Cardiac muscle cell (in vitro differentiated cells and primary cell): ENCODE measurements at regions not wholly inside any gene's neighbourhood (a gene's known extent, or its start where the extent isn't known, plus 50 kb on each side); places are given as distances from the start of the nearest gene placed in this dataset.

Experiments used
- DNase-seq, 2 donors: peaks; one replicate each; pipeline versions ENCODE4 v3.0.0 to v3.0.0-alpha.2; 2010 to 2017; ENCODE audit warnings: low read depth in 1 of 2, low spot score in 1 of 2
- H3K27ac ChIP-seq: fragments of 200-600 bp; sonication (generic); 2 replicates; pipeline ENCODE4 v1.5.1; 2016
- H3K27me3 ChIP-seq: fragments of 200-600 bp; sonication (generic); 2 replicates; pipeline ENCODE4 v1.6.0; 2016; ENCODE audit warnings: control low read depth
- H3K36me3 ChIP-seq: fragments of 200-600 bp; sonication (generic); 2 replicates; pipeline ENCODE4 v1.5.1; 2016; ENCODE audit warnings: control low read depth
- H3K4me1 ChIP-seq: fragments of 200-600 bp; sonication (generic); 2 replicates; pipeline ENCODE4 v1.8.1; 2017; ENCODE audit warnings: low read depth, mild to moderate bottlenecking, mixed run types
- H3K4me3 ChIP-seq: fragments of 200-600 bp; sonication (generic); 2 replicates; pipeline ENCODE4 v1.5.1; 2016; ENCODE audit warnings: mild to moderate bottlenecking
- H3K9me3 ChIP-seq: fragments of 200-600 bp; sonication (generic); 2 replicates; pipeline ENCODE4 v1.5.1; 2017; ENCODE audit warnings: low read depth, mild to moderate bottlenecking, control low read depth
- TF ChIP-seq, protein P1 (sequence below): IDR thresholded peaks from 2 replicates; pipeline ENCODE4 v1.5.1; 2012; ENCODE audit warnings: low read depth, mild to moderate bottlenecking, low read length

DNA sequence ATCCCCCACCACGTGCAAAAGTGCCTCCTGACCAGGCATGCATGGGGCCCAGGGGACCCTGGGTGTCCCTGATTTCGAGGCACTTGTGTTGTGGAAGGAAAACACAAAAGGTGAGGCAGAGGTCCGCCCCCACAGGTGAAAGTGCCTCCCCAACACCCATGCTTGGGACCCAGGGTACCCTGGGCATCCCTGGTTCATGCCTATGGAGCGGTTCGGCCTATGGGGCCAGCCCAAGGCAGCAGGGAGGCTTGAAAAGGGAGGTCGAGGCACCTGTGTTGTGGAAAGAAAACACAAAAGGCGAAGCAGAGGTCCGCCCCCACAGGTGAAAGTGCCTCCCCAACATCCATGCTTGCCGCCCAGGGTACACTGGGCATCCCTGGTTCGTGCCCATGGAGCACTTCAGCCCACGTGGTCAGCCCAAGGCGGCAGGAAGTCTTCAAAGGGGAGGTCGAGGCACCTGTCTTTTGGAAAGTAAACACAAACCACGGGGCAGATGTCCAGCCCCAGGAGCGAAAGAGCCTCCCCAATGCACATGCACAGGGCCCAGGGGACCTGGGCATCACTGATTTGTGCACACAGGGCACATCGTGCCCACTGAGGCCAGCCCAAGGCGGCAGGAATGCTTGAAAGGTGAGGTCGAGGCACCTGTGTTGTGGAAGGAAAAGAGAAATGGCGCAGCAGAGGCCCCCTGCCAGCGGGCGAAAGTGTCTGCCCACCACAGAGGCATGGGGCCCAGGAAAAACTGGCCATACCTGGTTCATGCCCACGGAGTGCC lies 375.5 kb downstream of the ALG10 start:
- Histone ChIP-seq H3K9me3 (no peaks in the 10 kb centered on the region), H3K36me3 (no peaks in the 10 kb centered on the region), H3K4me1 (no peaks in the 10 kb centered on the region), H3K27ac (no peak overlapping the region), H3K27me3 (no peaks in the 10 kb centered on the region), H3K4me3 (no peak overlapping the region)
- TF ChIP-seq, protein P1, sequence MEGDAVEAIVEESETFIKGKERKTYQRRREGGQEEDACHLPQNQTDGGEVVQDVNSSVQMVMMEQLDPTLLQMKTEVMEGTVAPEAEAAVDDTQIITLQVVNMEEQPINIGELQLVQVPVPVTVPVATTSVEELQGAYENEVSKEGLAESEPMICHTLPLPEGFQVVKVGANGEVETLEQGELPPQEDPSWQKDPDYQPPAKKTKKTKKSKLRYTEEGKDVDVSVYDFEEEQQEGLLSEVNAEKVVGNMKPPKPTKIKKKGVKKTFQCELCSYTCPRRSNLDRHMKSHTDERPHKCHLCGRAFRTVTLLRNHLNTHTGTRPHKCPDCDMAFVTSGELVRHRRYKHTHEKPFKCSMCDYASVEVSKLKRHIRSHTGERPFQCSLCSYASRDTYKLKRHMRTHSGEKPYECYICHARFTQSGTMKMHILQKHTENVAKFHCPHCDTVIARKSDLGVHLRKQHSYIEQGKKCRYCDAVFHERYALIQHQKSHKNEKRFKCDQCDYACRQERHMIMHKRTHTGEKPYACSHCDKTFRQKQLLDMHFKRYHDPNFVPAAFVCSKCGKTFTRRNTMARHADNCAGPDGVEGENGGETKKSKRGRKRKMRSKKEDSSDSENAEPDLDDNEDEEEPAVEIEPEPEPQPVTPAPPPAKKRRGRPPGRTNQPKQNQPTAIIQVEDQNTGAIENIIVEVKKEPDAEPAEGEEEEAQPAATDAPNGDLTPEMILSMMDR = no peak
- no peak for DNase-seq

DNA sequence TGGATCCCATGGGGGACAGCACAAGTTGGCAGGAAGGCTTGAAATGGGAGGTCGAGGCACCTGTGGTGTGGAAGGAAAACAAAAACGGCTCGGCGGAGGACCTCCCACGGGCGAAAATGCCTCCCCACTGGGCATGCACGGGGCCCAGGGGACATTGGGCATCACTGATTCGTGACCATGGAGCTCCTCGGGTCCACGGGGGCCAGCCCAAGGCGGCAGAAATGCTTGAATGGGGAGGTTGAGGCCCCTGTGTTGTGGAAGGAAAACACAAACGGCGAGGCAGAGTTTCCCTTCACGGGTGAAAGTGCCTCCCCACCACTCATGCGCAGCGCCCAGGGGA lies 376.0 kb downstream of the ALG10 start:
- TF ChIP-seq, protein P1 = no peak
- no peaks in the 10 kb centered on the region for H3K9me3 ChIP-seq
- no peaks in the 10 kb centered on the region for H3K27me3 ChIP-seq
- no peak for DNase-seq
- no peak overlapping the region for H3K27ac ChIP-seq
- no peaks in the 10 kb centered on the region for H3K36me3 ChIP-seq
- no peaks in the 10 kb centered on the region for H3K4me1 ChIP-seq
- no peak overlapping the region for H3K4me3 ChIP-seq

DNA sequence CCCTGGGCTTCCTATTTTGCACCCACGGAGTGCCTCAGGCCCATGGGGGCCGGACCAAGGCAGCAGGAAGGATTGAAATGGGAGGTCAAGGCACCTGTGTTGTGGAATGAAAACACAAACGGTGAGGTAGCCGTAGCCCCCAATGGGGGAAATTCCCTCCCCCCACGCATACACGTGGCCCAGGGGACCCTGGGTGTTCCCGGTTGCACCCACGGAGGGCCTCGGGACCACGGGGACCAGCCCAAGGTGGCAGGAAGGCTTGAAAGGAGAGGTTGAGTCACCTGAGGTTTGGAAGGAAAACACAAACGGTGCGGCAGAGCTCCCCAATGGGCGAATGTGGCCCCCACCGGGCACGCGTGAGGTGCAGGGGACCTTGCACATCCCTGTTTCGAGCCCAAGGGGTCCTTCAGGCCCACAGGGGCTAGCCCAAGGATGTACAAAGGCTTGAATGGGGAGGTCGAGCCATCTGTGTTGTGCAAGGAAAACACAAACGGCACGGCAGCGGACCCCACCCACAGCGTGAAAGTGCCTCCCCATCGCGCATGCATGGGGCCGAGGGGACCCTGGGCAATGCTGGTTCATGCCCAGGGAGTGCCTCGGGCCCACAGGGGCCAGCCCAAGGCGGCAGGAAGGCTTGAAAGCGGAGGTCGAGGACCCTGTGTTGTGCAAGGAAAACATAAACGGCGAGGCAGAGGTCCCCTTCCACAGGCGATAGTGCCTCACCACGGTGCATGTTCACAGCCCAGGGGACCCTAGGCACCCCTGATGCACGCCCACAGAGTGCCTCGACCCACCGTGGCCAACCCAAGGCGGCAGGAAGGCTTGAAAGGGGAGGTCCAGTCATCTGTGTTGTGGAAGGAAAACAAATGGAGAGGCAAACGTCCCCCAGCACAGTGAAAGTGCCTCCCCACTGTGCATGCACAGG lies 376.7 kb downstream of the ALG10 start:
- Histone ChIP-seq H3K9me3 (no peaks in the 10 kb centered on the region), H3K27me3 (no peaks in the 10 kb centered on the region), H3K36me3 (no peaks in the 10 kb centered on the region), H3K4me3 (no peak overlapping the region), H3K4me1 (no peaks in the 10 kb centered on the region), H3K27ac (no peak overlapping the region)
- TF ChIP-seq, protein P1 = no peak
- DNase-seq = no peak

DNA sequence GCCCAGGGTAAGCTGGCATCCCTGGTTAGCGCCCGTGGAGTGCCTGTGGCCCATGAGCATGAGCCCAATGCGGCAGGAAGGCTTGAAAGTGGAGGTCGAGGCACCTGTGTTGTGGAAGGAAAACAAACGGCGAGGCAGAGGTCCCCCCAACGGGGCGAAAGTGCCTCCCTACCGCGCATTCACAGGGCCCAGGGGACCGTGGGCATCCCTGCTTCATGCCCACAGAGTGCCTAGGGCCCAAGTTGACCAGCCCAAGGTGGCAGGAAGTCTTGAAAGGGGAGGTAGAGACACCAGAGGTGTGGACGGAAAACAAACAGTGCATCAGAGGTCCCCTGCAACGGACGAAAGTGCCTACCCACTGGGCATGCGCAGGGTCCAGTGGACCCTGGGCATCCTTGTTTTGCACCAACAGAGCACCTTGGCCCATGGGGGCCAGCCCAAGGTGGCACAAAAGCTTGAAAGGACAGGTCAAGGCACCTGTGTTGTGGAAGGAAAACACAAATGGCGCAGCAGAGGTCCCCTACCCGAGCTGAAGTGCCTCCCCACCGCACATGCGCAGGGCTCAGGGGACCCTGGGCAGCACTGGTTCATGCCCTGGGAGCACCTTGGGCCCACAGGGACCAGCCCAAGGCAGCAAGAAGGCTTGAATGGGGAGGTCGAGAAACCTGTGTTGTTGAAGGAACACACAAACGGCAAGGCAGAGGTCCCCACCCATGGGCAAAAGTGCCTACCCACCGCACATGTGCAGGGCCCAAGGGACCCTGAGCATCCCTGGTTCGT lies 377.5 kb downstream of the ALG10 start:
- TF ChIP-seq, protein P1 = no peak
- no peaks in the 10 kb centered on the region for H3K27me3 ChIP-seq
- no peak overlapping the region for H3K4me3 ChIP-seq
- no peaks in the 10 kb centered on the region for H3K36me3 ChIP-seq
- no peaks in the 10 kb centered on the region for H3K9me3 ChIP-seq
- H3K4me1 ChIP-seq = no peaks in the 10 kb centered on the region
- no peak overlapping the region for H3K27ac ChIP-seq
- DNase-seq = no peak

DNA sequence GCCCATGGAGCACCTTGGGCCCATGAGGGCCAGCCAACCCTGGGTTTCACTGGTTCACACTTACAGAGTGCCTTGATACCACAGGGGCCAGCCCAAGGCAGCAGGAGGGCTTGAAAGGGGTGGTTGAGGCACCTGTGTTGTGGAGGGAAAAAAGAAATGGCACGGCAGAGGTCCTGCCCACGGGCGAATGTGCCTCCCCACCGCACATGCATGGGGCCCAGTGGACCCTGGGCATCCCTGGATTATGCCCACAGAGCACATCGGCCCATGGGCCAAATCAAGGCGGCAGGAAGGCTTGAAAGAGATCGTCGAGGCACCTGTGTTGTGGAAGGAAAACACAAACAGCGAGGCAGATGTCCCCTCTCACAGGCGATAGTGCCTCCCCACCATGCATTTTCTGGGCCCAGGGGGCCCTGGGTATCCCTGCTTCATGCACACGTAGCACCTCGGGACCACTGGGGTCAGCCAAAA lies 378.1 kb downstream of the ALG10 start:
- TF ChIP-seq, protein P1 = no peak
- Histone ChIP-seq H3K9me3 (no peaks in the 10 kb centered on the region), H3K27me3 (no peaks in the 10 kb centered on the region), H3K27ac (no peak overlapping the region), H3K4me1 (no peaks in the 10 kb centered on the region), H3K4me3 (no peak overlapping the region), H3K36me3 (no peaks in the 10 kb centered on the region)
- no peak for DNase-seq
